OCI-LY7 (cell line): ENCODE measurements at regions not wholly inside any gene's neighbourhood (a gene's known extent, or its start where the extent isn't known, plus 50 kb on each side); places are given as distances from the start of the nearest gene placed in this dataset.

Source experiments
- EZH2phosphoT487 ChIP-seq: fragments of 200-600 bp; sonication (generic); IDR thresholded peaks from 2 replicates; pipeline ENCODE4 v1.6.1; 2018; ENCODE audit warnings: low read depth, borderline replicate concordance, mild to moderate bottlenecking, mixed run types, antibody characterized with exemption, low read length, moderate library complexity, mixed read lengths
- TF ChIP-seq, protein P1 (sequence below): fragments of 200-600 bp; sonication (generic); conservative IDR thresholded peaks from 2 replicates; pipeline ENCODE4 v1.5.1; 2014; ENCODE audit warnings: mild to moderate bottlenecking, antibody characterized with exemption, low read length, moderate library complexity, mixed read lengths

DNA sequence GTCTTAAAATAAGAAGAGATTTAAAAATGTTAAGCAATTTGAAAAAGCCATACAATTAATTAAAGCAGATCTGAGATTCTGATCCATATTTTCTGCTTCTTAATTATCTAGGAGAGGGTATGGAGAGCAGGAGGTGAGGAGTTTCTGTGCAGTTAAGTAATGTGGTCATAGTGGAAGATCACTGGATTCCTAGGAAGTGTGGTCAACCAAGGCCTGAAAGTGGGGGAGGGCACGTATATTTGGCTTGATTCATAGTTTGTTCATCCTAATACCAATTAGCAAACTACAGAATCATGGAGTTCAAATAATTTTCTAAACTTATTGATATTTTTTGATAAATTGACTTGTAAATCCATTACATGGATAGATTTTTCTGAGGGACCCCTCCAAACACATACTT lies 768.3 kb downstream of the RAPGEF2 start:
- TF ChIP-seq, protein P1, sequence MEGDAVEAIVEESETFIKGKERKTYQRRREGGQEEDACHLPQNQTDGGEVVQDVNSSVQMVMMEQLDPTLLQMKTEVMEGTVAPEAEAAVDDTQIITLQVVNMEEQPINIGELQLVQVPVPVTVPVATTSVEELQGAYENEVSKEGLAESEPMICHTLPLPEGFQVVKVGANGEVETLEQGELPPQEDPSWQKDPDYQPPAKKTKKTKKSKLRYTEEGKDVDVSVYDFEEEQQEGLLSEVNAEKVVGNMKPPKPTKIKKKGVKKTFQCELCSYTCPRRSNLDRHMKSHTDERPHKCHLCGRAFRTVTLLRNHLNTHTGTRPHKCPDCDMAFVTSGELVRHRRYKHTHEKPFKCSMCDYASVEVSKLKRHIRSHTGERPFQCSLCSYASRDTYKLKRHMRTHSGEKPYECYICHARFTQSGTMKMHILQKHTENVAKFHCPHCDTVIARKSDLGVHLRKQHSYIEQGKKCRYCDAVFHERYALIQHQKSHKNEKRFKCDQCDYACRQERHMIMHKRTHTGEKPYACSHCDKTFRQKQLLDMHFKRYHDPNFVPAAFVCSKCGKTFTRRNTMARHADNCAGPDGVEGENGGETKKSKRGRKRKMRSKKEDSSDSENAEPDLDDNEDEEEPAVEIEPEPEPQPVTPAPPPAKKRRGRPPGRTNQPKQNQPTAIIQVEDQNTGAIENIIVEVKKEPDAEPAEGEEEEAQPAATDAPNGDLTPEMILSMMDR, result no peak
- no peak for TF ChIP-seq EZH2phosphoT487
